ENCODE measurements at regions not wholly inside any gene's neighbourhood (a gene's known extent, or its start where the extent isn't known, plus 50 kb on each side); places are given as distances from the start of the nearest gene placed in this dataset.

GRCh38 chr21:16185766-16186165 is 456.0 kb downstream of the USP25 start:
- Mint-ChIP-seq H3K4me1 (ENCODE audit: unreplicated experiment) (peaks cover 15% of the 10 kb centered on the region), H3K9me3 (peaks cover 2% of the 10 kb centered on the region), H3K4me3 (no peak overlapping the region), H3K27me3 (no peaks in the 10 kb centered on the region), H3K36me3 (no peaks in the 10 kb centered on the region), H3K27ac (peak overlapping the region; percentile 20)
- TF ChIP-seq, protein P1, sequence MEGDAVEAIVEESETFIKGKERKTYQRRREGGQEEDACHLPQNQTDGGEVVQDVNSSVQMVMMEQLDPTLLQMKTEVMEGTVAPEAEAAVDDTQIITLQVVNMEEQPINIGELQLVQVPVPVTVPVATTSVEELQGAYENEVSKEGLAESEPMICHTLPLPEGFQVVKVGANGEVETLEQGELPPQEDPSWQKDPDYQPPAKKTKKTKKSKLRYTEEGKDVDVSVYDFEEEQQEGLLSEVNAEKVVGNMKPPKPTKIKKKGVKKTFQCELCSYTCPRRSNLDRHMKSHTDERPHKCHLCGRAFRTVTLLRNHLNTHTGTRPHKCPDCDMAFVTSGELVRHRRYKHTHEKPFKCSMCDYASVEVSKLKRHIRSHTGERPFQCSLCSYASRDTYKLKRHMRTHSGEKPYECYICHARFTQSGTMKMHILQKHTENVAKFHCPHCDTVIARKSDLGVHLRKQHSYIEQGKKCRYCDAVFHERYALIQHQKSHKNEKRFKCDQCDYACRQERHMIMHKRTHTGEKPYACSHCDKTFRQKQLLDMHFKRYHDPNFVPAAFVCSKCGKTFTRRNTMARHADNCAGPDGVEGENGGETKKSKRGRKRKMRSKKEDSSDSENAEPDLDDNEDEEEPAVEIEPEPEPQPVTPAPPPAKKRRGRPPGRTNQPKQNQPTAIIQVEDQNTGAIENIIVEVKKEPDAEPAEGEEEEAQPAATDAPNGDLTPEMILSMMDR (conservative IDR thresholded peaks at IDR 0.05) = no peak
- DNase-seq (ENCODE audit: extremely low spot score, unreplicated experiment) = no peak

DNA sequence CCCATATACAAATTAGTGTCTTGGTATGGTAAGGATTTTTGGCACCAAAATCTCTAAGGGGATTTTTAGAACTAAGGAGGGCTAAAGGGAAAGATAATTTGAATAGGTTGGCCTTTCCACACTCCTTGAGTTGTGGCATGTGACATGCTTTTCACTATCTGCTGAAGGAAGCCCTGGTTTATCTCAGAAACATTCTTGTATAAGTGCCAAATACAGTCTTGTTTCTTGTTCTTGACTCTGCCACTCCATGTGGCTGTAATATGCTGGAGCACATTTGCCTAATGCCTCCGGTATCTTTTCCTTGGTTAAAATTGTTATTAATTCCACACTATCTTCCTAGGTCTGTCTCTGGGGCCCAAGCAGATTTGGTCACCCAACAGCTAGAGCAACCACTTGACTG is 457.0 kb downstream of the USP25 start:
- Mint-ChIP-seq H3K27me3 (no peaks in the 10 kb centered on the region), H3K36me3 (no peaks in the 10 kb centered on the region), H3K9me3 (peaks cover 6% of the 10 kb centered on the region), H3K4me3 (no peak overlapping the region), H3K4me1 (ENCODE audit: unreplicated experiment) (peaks cover 8% of the 10 kb centered on the region), H3K27ac (no peak overlapping the region)
- DNase-seq (ENCODE audit: extremely low spot score, unreplicated experiment) = no peak
- TF ChIP-seq, protein P1 (conservative IDR thresholded peaks at IDR 0.05) = no peak

DNA sequence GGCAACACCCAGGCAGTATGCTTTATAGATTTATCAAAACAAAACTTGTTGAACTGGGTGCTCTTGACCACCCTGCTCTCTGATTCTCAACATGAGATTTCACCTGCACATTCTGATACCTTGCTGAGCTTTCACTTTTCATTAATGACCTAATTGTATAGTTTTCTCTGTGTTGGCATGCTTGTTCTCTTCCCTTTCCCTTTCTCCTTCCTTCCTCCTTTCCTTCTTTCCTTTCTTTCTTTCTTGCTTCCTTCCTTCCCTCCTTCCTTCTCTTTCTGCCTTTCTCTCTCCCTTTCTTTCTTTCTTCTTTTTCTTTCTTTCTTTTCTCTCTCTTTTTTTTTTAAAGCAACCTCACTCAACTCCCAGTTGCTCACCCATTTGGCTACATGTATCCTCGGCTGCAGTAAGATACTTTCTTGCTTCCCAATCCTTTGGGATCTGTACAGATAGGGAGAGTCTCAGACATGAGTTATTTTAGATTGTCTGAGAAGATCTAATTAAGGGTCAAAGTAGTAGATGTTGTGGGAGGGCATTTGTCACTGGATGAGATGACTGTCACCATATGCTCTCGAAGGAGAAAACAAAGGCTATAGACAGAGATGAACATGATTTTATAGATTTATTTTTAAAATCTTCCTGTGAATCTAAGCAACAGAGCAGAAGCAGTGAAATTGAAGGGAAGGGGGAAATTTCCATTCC is 458.0 kb downstream of the USP25 start:
- H3K27ac Mint-ChIP-seq = no peak overlapping the region
- peaks cover 9% of the 10 kb centered on the region for H3K4me1 Mint-ChIP-seq (ENCODE audit: unreplicated experiment)

GRCh38 chr21:16192902-16193301 is 463.1 kb downstream of the USP25 start:
- DNase-seq (ENCODE audit: extremely low spot score, unreplicated experiment) = no peak
- Mint-ChIP-seq H3K4me1 (ENCODE audit: unreplicated experiment) (peaks cover 36% of the 10 kb centered on the region), H3K27ac (peak overlapping the region; percentile 42), H3K4me3 (peak overlapping the region; percentile 31), H3K27me3 (no peaks in the 10 kb centered on the region), H3K36me3 (no peaks in the 10 kb centered on the region), H3K9me3 (peaks cover 6% of the 10 kb centered on the region)
- TF ChIP-seq, protein P1 (conservative IDR thresholded peaks at IDR 0.05) = no peak

More for the DNA sequence above, 458.0 kb downstream of the USP25 start:
- H3K4me3 Mint-ChIP-seq = no peak overlapping the region
- peaks cover 6% of the 10 kb centered on the region for H3K9me3 Mint-ChIP-seq
- no peaks in the 10 kb centered on the region for H3K27me3 Mint-ChIP-seq
- TF ChIP-seq, protein P1 (conservative IDR thresholded peaks at IDR 0.05) = no peak
- DNase-seq (ENCODE audit: extremely low spot score, unreplicated experiment) = no peak
- H3K36me3 Mint-ChIP-seq = no peaks in the 10 kb centered on the region

- H3K4me1 Mint-ChIP-seq (ENCODE audit: unreplicated experiment) = peaks cover 40% of the 10 kb centered on the region
- H3K36me3 Mint-ChIP-seq = peaks cover 3% of the 10 kb centered on the region
- H3K27ac Mint-ChIP-seq = peak overlapping the region; percentile 94
- H3K27me3 Mint-ChIP-seq = no peaks in the 10 kb centered on the region
- no peak for DNase-seq (ENCODE audit: extremely low spot score, unreplicated experiment)
- peak overlapping the region; percentile 90 for H3K4me3 Mint-ChIP-seq
- TF ChIP-seq, protein P1 (conservative IDR thresholded peaks at IDR 0.05) = no peak
- H3K9me3 Mint-ChIP-seq = peaks cover 6% of the 10 kb centered on the region
These were observed 463.8 kb downstream of the USP25 start for GRCh38 chr21:16193496-16194094.

All from type B pancreatic cell (in vitro differentiated cells).